NCI-H2227 (cell line): ENCODE measurements at regions not wholly inside any gene's neighbourhood (a gene's known extent, or its start where the extent isn't known, plus 50 kb on each side); places are given as distances from the start of the nearest gene placed in this dataset.
"Not testable (repeated sequence)": the region's sequence is repeated elsewhere in the genome, so short reads cannot be mapped to it uniquely, and the experiment has no call there.

Experiments used
- DNase-seq: peaks from one replicate; lab custom pipeline; 2025; ENCODE audit not compliant: unreplicated experiment; lab: John Stamatoyannopoulos, UW

GRCh38 chr14:87733115-87733514 lies 259.9 kb downstream of the GALC start:
- DNase-seq, result not testable (repeated sequence)

DNA sequence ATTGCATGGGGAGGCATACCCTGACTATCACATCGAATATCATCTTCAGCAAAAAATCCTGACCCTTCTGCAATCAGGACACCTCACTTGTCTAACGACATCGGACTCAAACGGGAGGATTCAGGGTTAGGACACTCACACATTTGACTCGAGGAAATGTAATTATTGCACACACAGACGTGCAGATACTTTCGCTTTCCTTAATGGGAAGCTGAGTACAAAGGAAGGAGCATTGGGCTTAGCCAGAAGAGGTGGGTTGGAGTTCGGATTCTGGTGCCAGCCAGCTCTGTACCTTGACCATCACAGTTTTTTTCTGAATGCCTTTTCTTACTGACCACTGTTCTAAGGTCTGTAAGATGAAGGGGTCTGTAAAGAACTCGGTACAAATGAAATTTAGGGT lies 260.4 kb downstream of the GALC start:
- no peak for DNase-seq

GRCh38 chr14:87725318-87725717 lies 267.7 kb downstream of the GALC start:
- no peak for DNase-seq

DNA sequence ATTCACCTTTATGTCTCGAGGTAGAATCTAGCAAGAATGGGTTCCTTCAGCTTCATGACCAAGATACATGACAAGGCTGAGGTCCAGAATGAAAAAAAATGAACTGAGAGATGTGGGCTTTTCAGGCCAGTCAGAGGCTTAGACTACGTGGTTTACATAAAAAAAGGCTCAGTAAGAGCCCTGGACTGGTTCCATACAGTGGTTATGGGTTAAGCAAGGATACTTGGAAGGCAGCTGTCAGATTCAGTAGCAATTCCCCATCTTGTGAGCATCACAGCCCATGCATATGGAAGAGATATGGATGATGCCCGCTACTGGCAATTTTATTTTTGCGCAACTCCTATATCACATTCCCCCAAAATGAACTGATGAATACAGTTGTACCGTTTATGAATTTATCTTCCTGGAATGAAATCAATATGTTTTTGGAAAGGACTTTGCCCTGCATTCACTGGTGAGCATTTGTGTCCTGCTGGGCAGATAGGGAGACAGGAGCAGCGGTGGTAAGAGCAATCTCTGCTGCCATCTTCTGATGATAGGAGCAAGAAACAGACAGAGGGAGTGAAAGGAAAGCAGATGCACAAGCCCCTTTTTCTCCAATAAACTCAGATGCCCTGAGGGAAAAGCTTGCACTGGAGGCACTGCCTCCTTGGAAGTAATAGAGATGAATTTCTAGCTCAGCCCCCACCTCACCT lies 280.4 kb downstream of the GALC start:
- no peak for DNase-seq

DNA sequence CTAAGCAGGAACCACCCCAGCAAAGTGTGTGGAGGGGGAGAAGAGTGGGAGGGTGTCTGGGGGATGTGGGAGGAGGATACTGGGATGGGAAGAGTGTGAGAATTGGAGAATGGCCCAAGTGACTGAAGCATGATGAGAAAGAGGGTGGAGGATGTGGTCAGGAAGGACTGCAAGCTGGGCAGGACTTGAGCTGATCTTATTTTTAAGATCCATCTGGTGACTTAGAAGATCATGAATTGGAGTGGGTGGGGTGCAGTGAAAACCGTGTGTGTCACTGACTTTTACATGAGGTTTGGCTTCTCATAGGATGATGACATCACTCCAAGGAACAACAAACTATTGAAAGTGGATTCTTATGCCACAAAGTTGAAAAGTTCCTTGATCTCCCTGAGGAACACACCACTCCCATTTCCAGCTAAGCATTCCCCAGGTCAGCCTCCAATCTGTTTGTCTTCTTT lies 287.5 kb downstream of the GALC start:
- no peak for DNase-seq

DNA sequence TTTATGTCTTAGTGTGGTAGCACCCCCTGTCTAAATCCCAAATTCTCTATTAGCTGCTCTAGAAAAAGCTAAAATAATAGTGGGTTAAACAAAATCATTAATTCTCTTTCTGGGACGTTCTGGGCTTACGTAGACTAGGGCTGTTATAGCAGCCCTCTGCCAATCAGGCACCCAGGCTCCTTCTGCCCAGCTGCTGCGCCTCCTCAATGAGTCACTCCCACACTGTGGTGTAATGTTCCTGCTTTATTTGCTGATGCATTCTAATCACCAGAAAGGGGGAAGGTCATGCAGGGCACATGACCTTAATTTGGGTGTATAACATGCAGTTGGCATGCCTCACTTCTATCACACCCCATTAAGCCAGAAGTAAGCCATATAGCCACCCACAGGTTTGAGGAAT lies 294.5 kb downstream of the GALC start:
- no peak for DNase-seq

GRCh38 chr14:87696485-87696884 lies 296.5 kb downstream of the GALC start:
- no peak for DNase-seq

GRCh38 chr14:87691042-87691881 lies 301.7 kb downstream of the GALC start:
- DNase-seq, result no peak

- DNase-seq, result no peak
Measured at GRCh38 chr14:87690076-87690613, 302.8 kb downstream of the GALC start.

DNA sequence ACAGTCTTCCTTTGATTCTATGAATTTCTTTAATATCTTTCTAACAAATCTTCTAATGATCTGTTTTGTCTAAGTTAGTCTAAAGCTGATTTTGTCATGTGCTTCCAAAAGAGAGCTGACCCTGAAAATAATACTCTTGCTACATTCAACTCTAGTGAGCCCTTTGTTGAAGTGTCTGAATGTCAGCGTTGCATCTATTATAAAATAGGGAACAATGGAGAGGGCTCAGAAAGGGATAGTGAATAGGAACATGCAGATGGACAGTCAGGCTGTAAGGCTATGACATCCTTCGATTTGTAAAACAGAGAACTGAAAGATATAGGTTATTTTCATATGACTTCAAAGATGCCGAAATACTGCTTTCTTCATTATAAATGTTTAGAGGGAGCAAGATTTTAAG lies 304.5 kb downstream of the GALC start:
- no peak for DNase-seq

DNA sequence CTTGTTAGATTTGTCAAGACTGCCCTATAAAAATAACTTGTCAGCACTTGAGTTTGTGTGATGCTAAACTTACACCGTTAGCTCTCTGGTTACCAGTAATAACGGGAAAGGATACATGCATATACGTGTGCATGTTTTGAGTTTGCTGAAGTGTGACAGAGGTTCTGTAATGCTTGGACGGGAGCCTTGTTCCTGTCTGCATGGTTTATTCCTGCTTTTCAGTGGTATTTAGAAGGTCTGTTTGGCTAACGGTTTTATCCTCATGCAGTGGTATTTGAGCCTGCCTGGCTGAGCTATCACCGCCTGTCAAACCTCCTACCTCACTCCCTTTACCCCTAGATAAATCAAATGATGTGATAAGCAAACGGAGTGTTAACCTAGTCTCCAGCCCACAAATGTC lies 305.6 kb downstream of the GALC start:
- DNase-seq, result no peak

DNA sequence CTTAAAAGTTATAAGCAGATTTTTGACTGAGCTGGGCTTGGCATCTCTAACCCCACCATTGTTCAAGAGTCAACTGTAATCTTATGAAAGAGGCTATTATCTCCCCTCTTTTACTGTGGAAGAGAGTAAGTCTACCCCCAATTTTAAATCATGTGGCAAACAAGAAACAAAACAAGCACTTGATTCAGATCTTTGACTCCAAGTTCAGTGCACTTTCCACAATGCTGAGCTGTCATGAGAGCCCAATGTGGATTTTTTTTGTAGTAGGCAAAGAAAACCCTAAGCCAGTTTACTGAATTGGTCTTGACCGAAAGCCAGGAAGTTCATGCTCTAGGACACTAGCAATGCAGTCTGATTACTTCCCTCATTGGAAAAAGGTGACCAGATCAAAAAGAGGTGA lies 306.2 kb downstream of the GALC start:
- DNase-seq, result no peak

- no peak for DNase-seq
Measured at GRCh38 chr14:87679866-87680265, 313.1 kb downstream of the GALC start.

DNA sequence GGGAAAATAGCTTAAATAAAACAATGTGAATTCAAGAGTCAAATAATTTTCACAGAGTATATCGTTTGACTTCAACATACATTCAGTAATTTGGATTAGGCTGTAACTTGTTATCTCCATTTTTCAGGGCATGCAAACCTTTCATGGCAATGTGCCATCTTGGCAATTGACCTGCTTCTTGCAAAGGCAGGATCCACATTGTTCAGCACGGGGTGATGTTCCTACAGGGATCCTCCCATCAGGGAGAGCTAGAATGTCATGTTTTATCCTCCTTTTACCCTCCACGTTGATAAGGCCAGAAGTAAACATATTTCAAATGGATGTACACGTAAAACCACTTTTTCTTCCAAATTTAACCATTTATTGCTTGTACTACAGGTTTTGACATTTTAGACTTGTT lies 314.4 kb downstream of the GALC start:
- DNase-seq, result no peak

DNA sequence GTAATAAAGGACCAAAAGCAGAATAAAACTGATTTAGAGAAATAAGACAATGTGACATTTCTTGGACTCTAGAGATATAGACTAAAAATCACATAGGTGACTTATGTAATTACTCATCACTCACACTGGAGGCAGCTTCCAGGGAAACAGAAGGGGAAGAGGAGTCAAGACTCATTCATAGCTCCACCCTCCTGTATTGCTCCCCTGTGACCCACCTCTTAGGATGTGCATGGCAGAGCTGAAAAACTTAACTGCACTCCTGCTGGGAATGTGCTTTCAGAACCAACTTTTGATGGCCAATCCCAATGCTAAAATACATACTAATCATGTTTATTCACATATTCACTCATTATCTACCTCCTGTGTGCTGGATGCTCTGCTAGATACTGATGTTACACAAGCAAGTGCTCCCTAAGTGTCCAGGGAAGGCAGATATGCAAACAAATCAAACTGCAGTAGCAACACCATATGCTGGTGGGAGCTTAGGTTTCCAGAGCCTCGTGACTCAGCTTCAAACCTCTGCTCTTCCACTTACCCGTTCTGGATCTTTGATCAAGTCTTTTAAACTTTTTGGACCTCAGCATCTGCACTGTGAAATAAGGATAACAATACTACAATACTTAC lies 316.1 kb downstream of the GALC start:
- DNase-seq, result no peak

DNA sequence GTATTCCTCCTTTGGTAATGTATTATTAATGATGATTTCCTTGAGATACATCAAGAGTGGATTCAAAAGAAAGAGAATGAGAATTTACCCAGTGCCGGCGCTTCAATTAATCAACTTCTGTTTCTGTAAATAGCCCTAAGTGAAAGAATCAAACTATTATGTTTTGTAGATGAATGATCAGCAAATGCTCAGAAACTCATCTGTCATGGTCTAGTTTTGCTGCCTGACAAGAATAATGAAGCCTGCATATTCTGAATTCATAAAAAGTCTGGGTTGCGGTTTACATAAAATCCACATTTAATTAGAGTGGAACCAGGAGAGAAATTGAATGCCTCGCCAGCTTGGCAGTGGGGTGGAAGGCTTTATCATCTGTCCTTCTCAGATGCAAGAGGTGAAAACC lies 325.3 kb downstream of the GALC start:
- DNase-seq, result no peak

DNA sequence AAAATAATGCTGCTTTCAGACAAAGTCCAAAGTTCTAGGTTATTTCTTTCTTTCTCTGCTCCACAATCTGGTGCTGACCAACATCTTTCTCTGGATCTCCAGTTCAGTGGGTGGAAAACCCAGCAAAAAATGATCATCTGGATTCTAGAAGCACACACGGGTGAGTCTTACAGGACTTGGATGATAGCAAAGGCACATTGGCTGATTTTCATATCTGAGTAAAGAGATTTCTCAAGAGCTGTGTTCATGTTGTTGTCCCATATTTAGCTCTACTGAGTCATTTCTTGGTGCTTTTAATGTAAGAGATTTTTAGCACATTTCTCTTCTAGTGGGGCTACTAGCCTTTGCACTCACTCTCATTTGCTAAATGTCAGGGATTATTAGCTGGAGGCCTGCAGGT lies 336.7 kb downstream of the GALC start:
- no peak for DNase-seq

- no peak for DNase-seq
Measured at GRCh38 chr14:87652278-87652677, 340.7 kb downstream of the GALC start.

DNA sequence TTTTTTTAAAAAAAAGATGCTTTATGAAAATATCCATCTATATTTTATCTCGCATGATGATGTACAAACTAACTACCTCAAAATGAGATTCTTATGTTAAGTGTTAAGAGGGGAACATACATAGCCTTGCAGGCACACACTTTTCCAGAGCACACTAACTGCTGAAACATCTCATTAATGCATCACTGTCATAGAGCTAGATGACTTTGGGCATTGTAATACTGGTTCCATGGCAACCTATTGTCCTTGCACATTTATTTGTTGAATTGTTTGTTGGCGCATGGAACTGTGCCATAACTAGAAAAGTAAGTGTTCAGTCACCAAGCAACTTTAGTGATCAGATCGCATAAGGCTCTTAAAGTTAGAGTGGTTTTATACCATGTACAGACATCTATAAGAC lies 348.3 kb downstream of the GALC start:
- DNase-seq, result no peak

- no peak for DNase-seq
Measured at GRCh38 chr14:87643005-87643404, 350.0 kb downstream of the GALC start.

- no peak for DNase-seq
Measured at GRCh38 chr14:87640553-87640952, 352.4 kb downstream of the GALC start.

DNA sequence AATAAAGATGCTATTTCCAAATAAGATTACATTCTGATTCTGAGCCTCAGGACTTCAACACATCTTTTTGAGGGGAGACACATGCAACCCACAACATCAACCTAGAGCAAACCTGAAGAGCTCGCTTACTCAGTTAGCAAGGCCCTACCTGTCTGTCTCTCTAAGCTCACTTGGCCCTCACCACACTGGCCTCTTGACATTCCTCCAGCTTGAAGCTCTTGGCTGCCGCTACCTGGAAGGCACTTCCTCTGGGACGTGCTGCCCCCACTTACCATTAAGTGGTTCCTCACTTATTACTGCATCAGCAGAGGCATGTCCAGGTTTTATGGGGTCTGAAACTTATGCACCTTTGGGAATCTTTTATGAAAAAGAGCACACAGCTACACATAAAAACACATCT lies 354.8 kb downstream of the GALC start:
- no peak for DNase-seq
